Osteocyte (in vitro differentiated cells): ENCODE measurements at regions not wholly inside any gene's neighbourhood (a gene's known extent, or its start where the extent isn't known, plus 50 kb on each side); places are given as distances from the start of the nearest gene placed in this dataset.

ENCODE experiments used
- DNase-seq: peaks from one replicate; pipeline ENCODE4 v3.0.0; 2021; ENCODE audit warnings: mixed read lengths; ENCODE audit not compliant: unreplicated experiment; ENCODE audit errors: extremely low spot score
- H3K27ac Mint-ChIP-seq: one replicate; pipeline ENCODE4 v1.8.0; 2021; ENCODE audit warnings: mild to moderate bottlenecking, mixed read lengths; ENCODE audit not compliant: unreplicated experiment
- H3K27me3 Mint-ChIP-seq: one replicate; pipeline ENCODE4 v1.8.0; 2021; ENCODE audit warnings: mixed read lengths; ENCODE audit not compliant: unreplicated experiment
- H3K36me3 Mint-ChIP-seq: one replicate; pipeline ENCODE4 v1.8.0; 2021; ENCODE audit warnings: mixed read lengths; ENCODE audit not compliant: unreplicated experiment
- H3K4me1 Mint-ChIP-seq: one replicate; pipeline ENCODE4 v1.8.0; 2021; ENCODE audit warnings: mixed read lengths; ENCODE audit not compliant: unreplicated experiment
- H3K4me3 Mint-ChIP-seq: one replicate; pipeline ENCODE4 v1.8.0; 2021; ENCODE audit warnings: mild to moderate bottlenecking, moderate library complexity, mixed read lengths; ENCODE audit not compliant: unreplicated experiment
- H3K9me3 Mint-ChIP-seq: one replicate; pipeline ENCODE4 v1.8.0; 2021; ENCODE audit warnings: mixed read lengths; ENCODE audit not compliant: unreplicated experiment
- CTCF ChIP-seq: fragments of 200-600 bp; sonication (generic); IDR thresholded peaks from 2 replicates; pipeline ENCODE4 v1.5.0; 2021; ENCODE audit warnings: antibody characterized with exemption, mild to moderate bottlenecking, moderate library complexity

- TF ChIP-seq CTCF: no peak
- Mint-ChIP-seq H3K9me3 (peaks cover 11% of the 10 kb centered on the region), H3K4me3 (no peak overlapping the region), H3K36me3 (no peaks in the 10 kb centered on the region), H3K4me1 (no peaks in the 10 kb centered on the region), H3K27me3 (no peaks in the 10 kb centered on the region), H3K27ac (no peak overlapping the region)
- no peak for DNase-seq
Measured at GRCh38 chr6:8738951-8739350, 303.6 kb upstream of the SLC35B3 start.

GRCh38 chr6:8736156-8736895 is 301.0 kb upstream of the SLC35B3 start:
- no peak overlapping the region for H3K4me3 Mint-ChIP-seq
- TF ChIP-seq CTCF: no peak
- H3K4me1 Mint-ChIP-seq: no peaks in the 10 kb centered on the region
- H3K27me3 Mint-ChIP-seq: no peaks in the 10 kb centered on the region
- H3K27ac Mint-ChIP-seq: no peak overlapping the region
- no peak for DNase-seq
- H3K9me3 Mint-ChIP-seq: peaks cover 7% of the 10 kb centered on the region
- no peaks in the 10 kb centered on the region for H3K36me3 Mint-ChIP-seq

GRCh38 chr6:8733879-8734278 is 298.5 kb upstream of the SLC35B3 start:
- no peak for DNase-seq
- Mint-ChIP-seq H3K36me3 (no peaks in the 10 kb centered on the region), H3K27me3 (no peaks in the 10 kb centered on the region), H3K9me3 (no peaks in the 10 kb centered on the region), H3K4me1 (no peaks in the 10 kb centered on the region), H3K27ac (no peak overlapping the region), H3K4me3 (no peak overlapping the region)
- TF ChIP-seq CTCF: no peak

- H3K4me3 Mint-ChIP-seq: no peak overlapping the region
- no peak for DNase-seq
- no peaks in the 10 kb centered on the region for H3K9me3 Mint-ChIP-seq
- H3K27me3 Mint-ChIP-seq: no peaks in the 10 kb centered on the region
- no peak overlapping the region for H3K27ac Mint-ChIP-seq
- H3K4me1 Mint-ChIP-seq: no peaks in the 10 kb centered on the region
- TF ChIP-seq CTCF: no peak
- no peaks in the 10 kb centered on the region for H3K36me3 Mint-ChIP-seq
Measured at GRCh38 chr6:8731874-8732273, 296.5 kb upstream of the SLC35B3 start.

- no peak for TF ChIP-seq CTCF
- Mint-ChIP-seq H3K36me3 (no peaks in the 10 kb centered on the region), H3K9me3 (no peaks in the 10 kb centered on the region), H3K27me3 (peaks cover 7% of the 10 kb centered on the region), H3K4me1 (peaks cover 3% of the 10 kb centered on the region), H3K4me3 (no peak overlapping the region), H3K27ac (no peak overlapping the region)
- DNase-seq: no peak
Measured at GRCh38 chr6:8710668-8711431, 275.5 kb upstream of the SLC35B3 start.
